ENCODE measurements at regions not wholly inside any gene's neighbourhood (a gene's known extent, or its start where the extent isn't known, plus 50 kb on each side); places are given as distances from the start of the nearest gene placed in this dataset.

GRCh38 chr15:85312929-85313331 is 67.5 kb upstream of the AKAP13 start:
- TF ChIP-seq POLR2A (IDR thresholded peaks at IDR 0.05) (no peak), CTCF (IDR thresholded peaks at IDR 0.05) (no peak)
